ENCODE measurements at regions not wholly inside any gene's neighbourhood (a gene's known extent, or its start where the extent isn't known, plus 50 kb on each side); places are given as distances from the start of the nearest gene placed in this dataset.
"Not testable (repeated sequence)": the region's sequence is repeated elsewhere in the genome, so short reads cannot be mapped to it uniquely, and the experiment has no call there.

- TF ChIP-seq, protein P1, sequence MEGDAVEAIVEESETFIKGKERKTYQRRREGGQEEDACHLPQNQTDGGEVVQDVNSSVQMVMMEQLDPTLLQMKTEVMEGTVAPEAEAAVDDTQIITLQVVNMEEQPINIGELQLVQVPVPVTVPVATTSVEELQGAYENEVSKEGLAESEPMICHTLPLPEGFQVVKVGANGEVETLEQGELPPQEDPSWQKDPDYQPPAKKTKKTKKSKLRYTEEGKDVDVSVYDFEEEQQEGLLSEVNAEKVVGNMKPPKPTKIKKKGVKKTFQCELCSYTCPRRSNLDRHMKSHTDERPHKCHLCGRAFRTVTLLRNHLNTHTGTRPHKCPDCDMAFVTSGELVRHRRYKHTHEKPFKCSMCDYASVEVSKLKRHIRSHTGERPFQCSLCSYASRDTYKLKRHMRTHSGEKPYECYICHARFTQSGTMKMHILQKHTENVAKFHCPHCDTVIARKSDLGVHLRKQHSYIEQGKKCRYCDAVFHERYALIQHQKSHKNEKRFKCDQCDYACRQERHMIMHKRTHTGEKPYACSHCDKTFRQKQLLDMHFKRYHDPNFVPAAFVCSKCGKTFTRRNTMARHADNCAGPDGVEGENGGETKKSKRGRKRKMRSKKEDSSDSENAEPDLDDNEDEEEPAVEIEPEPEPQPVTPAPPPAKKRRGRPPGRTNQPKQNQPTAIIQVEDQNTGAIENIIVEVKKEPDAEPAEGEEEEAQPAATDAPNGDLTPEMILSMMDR (conservative IDR thresholded peaks at IDR 0.05; ENCODE audit: low read depth, low read length): peak; percentile 46
- peak; percentile 43 for DNase-seq (ENCODE audit: low read depth)
Observed at GRCh38 chr3:40930131-40930538, 269.2 kb upstream of the CTNNB1 start.

DNA sequence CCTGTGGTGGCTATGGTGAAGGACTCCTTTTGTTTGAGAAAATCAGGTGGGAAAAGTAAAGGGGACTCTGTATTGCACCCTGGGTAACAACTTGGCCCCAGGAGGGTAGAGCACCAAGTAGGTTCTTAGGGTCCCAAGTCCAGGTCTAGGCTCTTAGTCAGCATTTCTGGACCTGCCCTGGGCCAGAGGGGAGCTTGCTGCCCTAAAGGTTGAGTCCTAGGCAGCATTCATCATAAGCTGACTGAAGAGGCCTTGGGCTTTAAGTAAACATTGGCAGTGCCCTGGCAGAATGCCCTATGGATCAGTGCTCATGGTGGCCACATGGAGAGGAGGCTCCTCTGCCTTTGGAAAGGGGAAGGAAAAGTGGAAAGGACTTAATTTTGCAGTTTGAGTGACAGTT lies 268.5 kb upstream of the CTNNB1 start:
- no peak for DNase-seq (ENCODE audit: low read depth)
- TF ChIP-seq, protein P1 (conservative IDR thresholded peaks at IDR 0.05; ENCODE audit: low read depth, low read length): no peak

More at GRCh38 chr3:40930131-40930538, 269.2 kb upstream of the CTNNB1 start:
- H3K4me3 ChIP-seq (ENCODE audit: low read depth, low read length): no peak overlapping the region

DNA sequence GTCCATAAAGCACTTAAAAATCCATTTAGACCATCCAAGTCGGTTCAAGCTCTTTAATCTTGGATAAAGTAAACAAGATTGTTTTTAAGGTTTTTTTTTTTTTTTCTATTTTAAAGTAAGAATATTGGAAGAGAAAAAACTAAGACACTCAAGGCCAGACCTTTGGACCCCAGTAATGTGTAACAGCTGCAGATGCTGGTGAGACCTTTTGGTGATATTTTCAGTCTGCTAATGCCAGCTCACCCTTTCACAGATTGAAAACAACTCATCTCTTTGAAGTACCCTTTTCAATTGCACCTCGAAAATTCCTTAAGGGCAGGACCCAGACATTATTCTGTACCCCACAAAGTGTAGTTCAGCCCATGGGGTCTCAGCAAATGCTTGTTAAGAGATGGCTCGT lies 260.7 kb upstream of the CTNNB1 start:
- TF ChIP-seq, protein P1 (conservative IDR thresholded peaks at IDR 0.05; ENCODE audit: low read depth, low read length): no peak
- no peak for DNase-seq (ENCODE audit: low read depth)
- H3K4me3 ChIP-seq (ENCODE audit: low read depth, low read length): no peak overlapping the region

More for the DNA sequence above, 268.5 kb upstream of the CTNNB1 start:
- no peak overlapping the region for H3K4me3 ChIP-seq (ENCODE audit: low read depth, low read length)

DNA sequence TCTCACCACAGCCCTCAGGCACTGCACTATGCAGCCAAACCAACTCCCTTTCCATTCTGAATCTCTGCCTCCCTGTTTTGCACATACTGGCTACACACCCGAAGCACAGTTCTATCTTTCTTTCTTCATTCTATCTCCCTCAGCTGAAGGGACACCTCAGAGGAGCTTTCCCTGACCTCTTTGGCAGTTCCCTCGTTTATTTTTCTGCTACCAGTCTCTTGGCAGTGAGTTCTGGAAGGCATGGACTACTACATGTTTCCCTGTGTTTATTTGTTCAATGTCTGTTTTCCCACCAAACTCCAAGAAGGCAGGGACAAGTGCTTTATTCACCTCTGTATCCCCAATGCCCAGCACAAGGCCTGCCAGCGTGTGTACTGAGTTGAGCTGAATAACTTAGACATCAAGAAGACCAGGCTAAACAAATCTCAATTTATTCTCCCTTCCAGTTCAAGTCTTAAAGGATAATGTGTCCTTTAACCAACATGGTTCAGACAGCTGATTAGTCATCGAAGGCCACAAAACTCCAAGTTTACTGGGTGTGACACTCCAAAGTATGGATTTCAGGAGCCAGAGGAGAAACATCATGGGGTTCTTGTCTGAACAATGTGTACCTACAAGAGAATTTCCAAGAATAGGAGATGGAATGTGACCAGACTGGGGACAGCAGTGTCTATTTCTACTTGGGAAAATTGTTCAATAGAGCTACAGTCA lies 260.1 kb upstream of the CTNNB1 start:
- TF ChIP-seq, protein P1 (conservative IDR thresholded peaks at IDR 0.05; ENCODE audit: low read depth, low read length): no peak
- no peak for DNase-seq (ENCODE audit: low read depth)

GRCh38 chr3:40939741-40940130 lies 259.6 kb upstream of the CTNNB1 start:
- no peak for DNase-seq (ENCODE audit: low read depth)
- H3K4me3 ChIP-seq (ENCODE audit: low read depth, low read length): no peak overlapping the region
- TF ChIP-seq, protein P1 (conservative IDR thresholded peaks at IDR 0.05; ENCODE audit: low read depth, low read length): no peak

More for the DNA sequence above, 260.1 kb upstream of the CTNNB1 start:
- no peak overlapping the region for H3K4me3 ChIP-seq (ENCODE audit: low read depth, low read length)

DNA sequence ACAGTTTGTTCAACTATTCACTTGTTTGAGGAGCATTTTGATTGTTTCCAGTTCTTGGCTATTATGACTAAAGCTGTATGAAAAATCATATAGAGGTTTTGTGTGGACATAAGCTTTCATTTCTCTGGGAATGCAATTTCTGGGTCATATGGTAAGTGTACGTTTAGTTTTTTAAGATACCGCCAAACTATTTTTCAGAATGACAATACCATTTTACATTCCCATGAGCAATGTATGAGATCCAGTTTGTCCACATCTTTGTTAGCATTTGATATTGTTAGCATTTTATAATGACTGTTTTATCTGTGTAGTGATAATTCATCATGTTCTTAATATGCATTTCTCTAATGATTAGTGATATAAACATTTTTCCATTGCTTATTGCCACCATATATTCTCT lies 258.7 kb upstream of the CTNNB1 start:
- TF ChIP-seq, protein P1 (conservative IDR thresholded peaks at IDR 0.05; ENCODE audit: low read depth, low read length): no peak
- DNase-seq (ENCODE audit: low read depth): no peak
- H3K4me3 ChIP-seq (ENCODE audit: low read depth, low read length): no peak overlapping the region

- DNase-seq (ENCODE audit: low read depth); H3K4me3 ChIP-seq (ENCODE audit: low read depth, low read length): not testable (repeated sequence)
Observed at GRCh38 chr3:40947022-40947421, 252.3 kb upstream of the CTNNB1 start.

DNA sequence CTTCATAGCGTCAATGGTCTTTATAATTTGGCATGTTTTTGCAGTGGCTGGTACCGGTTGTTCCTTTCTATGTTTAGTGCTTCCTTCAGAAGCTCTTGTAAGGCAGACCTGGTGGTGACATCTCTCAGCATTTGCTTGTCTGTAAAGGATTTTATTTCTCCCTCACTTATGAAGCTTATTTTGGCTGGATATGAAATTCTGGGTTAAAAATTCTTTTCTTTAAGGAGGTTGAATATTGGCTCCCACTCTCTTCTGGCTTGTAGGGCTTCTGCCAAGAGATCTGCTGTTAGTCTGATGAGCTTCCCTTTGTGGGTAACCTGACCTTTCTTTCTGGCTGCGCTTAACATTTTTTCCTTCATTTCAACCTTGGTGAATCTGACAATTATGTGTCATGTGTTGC lies 250.0 kb upstream of the CTNNB1 start:
- DNase-seq (ENCODE audit: low read depth): peak; percentile 81
- not testable (repeated sequence) for H3K4me3 ChIP-seq (ENCODE audit: low read depth, low read length)

Data from choroid plexus epithelial cell (primary cell).